Retina (tissue), 1 donor: ENCODE measurements at regions not wholly inside any gene's neighbourhood (a gene's known extent, or its start where the extent isn't known, plus 50 kb on each side); places are given as distances from the start of the nearest gene placed in this dataset.

Source experiments
- DNase-seq: peaks from one replicate; pipeline ENCODE4 v3.0.0-alpha.2; 2016

DNA sequence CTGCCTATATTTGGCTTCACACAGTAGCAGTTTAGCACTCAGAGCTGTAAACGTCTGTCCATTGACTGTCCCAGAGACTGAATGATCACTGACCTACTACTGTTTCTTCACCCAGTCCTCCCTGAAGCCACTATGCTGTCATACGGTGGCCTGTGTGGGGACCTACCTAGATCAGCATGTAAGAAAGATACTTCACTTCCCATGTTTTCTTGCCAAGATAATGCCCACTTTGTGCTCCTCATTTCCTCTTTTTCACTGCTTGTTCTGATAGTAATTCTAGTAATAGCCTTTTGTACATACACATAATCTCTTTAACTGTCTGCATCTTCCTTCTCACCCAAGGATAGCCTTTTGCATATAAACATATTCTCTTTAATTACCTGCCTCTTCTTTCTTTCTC, 109.9 kb upstream of the TIAM2 start:
- no peak for DNase-seq

DNA sequence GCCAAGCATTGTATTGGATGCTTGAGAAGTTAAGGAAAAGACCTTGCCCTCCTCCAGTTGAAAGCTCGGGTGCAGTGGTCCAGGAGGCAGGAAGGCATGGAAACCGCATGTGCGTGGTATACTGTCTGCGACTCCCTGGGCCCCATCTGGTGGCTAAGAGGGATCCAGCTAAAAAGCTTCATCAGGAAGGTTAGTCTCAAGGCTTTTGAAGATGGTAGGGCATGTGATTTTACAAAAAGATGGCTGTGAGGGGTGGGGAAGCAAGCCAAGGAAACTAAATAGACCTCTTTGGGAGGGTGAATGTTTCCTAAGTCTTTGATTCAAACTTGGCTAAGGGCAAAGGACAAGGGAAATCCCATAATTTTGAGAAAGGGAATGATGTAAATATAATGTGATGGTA, 109.1 kb upstream of the TIAM2 start:
- DNase-seq: no peak

DNA sequence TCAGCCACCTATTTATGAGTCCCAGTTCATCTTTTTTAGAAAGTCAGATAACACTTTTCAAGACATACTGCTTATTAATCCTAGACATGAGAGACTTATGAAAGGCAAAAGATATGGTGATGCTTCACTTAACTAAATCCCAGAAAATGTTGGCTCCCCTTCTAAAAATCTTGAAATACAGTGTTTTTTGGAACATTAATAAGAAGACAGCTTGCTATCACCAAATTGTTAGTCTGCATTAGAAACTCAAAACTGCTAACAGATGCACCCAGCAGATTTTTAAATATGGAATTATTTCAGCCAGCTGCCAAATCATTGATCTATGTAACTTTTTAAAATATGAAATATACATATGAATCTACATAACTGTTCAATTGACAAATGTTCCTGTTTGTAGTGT, 108.6 kb upstream of the TIAM2 start:
- no peak for DNase-seq

DNA sequence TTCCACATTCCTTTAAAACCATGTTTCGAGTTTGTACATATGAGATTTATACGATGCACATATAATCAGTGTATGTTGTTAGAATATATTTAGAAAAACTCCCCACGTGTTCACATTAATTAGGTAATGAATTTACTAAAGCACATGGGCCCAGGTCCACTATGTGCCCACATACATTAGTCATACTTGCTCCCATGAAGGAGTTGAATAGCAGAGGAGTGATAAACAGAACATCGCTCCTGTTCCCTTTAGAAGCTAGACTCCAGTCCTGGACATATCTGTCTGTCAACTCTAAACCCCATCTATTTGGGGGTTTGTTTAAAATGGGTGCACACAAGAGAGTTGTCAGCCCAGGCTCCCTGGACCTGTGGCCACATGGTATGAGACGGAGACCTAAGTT, 108.1 kb upstream of the TIAM2 start:
- DNase-seq: no peak

DNA sequence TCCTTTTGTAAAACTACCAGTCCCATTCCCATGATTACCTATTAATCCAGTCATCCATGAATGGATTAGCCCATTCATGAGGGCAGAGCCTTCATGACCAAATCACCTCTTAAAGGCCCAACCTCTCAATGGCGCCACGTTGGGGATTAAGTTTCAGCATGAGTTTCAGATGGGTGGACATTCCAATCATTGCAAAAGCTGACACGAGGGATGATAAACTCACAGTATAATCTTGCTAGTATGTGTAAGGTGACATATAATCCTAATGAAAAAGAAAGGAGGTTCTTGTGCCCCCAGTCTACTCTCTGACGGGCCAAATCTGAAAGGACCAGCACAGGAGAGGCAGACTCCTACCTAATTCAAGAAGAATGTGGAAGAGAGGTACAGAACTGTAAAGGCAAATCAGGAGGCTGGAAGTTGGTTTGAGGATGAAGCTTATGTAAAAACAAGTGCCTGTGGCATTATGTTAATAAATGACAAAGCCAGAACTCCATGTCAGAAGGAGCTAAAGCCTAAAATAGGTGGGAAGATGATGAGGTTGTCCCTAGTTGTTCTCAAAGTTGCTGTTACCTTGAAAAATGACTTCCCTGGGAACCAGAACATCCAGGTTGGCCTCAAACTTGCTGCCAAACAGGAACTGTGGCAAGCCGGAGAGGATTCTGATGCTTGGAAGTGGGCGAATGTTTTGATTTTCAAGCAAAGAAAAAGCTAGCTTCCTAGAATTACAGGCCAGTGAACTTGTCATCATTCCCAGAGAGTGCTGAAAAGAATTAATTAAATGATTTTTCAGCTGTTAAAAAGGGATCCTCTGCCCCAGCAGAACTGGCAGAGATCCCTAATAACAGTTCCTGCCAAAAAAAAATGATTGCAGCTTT, 106.5 kb upstream of the TIAM2 start:
- DNase-seq: no peak

DNA sequence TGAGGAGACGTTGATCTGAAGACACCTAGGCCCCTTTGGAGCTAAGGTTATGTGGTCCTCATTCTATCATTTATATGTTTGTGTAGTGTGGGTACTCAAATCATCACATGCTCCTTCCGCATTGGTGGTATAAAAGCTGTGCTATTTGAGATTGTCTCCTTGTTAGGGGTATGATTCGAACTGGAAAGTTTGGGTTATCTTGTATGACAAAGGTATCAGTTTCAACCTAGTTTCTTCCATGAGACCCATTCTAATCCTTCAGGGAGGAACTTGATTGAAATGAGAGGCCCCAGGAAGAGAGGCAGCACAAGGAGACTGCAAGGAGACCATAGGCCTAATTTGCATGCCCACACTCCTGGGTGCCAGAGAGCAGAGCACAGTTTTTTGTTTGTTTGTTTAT, 104.2 kb upstream of the TIAM2 start:
- no peak for DNase-seq

DNA sequence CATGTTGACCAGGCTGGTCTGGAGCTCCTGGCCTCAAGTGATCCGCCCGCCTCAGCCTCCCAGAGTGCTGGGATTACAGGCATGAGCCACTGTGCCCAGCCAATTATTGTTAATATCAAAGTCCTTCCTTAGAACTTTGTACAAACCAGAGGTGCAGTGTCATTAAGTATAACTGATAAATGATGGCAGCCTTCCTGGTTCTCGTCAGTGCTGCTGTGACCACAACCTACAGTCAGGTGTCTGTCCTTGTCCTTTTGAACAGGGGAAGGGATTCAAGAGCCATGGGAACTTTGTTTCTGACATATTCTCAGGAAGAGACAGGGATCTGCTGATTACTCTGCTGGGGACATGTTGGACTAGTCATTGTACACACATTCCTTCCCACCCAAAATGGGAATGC, 103.2 kb upstream of the TIAM2 start:
- DNase-seq: no peak

DNA sequence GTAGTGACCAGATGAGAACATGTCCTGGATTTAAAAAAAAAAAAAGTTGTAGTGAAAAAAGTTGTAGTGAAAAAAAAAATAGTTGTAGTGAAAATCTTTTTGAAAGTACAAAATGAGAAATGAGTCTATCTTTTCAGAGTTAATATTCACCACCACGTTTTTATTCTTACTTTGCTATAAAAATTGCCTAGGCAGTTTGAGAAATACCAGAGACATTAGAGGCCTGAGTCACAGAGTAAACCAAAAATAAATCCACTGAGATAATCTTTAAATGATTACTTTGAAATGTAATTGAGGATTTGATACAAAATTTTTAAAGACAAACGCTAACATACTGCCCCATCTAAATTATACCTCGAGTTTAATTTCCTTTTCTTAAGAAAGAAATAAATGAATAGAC, 101.2 kb upstream of the TIAM2 start:
- DNase-seq: no peak

DNA sequence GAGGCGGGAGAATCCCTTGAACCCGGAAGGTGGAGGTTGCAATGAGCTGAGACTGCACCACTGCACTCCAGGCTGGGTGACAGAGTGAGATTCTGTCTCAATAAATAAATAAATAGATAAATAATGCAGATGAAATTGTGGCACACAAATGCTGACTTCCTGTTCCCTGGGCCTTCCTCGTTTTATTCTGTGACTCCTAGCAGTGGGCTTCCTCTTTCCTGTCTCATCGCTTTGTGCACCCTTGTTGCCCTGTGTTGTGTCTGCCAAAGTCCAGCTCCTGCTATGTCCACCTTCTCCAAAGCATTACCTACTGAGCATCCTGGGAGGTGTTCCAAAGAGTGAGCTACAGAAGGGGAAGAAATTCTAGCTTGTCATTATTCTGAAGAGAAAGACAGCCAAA, 100.2 kb upstream of the TIAM2 start:
- DNase-seq: no peak

DNA sequence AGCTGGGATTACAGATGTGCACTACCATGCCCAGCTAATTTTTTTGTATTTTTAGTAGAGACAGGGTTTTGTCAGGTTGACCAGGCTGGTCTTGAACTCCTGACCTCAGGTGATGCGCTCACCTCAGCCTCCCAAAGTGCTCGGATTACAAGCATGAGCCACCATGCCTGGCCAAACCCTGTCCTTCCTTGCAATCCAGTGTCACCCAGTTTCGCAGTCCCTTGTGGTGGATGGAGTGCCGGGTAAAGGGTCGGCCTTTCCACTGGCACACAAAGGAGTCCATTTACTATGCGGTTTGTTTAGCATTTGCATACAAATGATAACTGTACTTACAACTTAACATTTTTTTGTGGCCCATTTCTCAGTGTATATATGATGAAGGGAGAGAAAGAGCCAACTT, 99.3 kb upstream of the TIAM2 start:
- no peak for DNase-seq

DNA sequence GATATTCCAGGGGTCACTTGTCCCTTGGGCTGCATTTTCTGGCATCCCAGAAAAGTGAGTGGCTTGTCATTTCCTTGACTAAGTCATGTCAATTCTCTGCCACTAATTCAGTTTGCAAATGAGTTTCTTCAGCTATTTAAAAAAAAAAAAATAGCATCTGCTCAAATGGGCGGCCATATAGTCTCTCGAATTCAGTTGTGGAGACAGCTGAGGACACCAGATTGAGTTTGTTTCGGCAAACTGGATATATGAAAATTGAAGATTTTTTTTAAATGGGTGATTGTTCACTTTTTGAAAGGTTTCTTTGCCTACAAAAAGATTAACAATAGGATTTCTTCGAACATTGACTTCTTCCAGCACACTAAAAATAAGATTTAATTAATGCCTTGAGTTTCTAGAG, 96.3 kb upstream of the TIAM2 start:
- no peak for DNase-seq

DNA sequence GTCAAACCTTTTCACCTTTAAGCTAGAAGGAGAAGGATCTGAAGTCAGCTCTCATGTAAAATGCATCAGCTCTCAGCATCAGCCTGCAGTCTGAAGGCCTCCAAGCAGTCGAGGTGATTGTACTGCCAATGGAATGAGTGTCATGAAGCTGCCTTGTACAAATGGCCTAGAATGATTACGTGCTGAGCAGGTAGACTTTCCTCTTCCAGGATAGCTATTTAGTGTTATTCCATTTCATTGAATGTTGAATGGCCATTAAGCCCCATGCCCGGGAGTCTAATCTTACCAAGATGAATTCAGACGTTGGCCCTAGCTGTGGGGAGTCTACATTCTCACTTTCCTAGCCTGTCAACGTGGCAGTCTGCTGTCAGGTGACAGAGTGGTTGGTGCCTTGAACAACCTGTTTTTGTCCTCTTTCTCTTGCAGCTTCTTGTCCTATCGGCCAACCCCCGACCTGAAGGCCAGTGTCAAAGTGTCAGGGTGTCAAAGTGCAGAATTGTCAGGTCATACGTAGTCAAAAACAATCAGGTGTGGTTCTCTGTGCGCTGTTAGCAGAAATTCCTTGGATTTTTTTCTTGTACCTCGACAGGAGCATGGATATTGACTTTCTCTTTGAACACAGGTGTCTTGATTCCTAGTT, 95.2 kb upstream of the TIAM2 start:
- DNase-seq: no peak

DNA sequence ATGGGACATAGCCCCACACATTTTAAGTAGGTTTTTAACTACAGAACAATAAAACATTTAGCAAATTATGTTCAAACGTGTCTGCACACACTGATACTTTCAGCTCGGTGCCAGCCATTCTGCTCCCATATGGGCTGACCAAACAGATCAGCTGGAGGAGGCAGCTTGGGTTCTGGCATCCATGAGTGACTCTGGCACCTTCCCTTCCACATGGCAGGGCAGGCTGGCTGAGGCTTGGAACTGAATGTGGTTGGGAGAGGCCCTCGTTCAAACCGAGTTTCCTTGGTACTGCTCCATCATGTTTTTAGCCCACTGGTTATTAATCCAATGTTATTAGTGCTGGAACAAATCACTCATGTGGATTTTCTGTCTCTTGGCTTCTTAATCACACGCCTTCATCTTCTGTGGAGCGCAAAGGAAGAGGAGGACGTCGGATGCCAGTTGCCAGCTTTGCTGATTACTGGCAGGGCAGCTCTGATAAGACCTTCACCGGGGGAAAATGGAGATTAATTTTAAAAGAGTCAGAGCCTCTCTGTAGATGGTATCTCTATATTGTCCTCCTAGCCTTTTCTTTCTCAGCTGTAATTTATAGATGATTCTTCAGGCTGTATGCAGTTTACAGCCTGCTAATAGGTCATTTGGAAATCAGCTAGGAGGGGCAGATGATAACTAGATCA, 93.1 kb upstream of the TIAM2 start:
- DNase-seq: no peak

DNA sequence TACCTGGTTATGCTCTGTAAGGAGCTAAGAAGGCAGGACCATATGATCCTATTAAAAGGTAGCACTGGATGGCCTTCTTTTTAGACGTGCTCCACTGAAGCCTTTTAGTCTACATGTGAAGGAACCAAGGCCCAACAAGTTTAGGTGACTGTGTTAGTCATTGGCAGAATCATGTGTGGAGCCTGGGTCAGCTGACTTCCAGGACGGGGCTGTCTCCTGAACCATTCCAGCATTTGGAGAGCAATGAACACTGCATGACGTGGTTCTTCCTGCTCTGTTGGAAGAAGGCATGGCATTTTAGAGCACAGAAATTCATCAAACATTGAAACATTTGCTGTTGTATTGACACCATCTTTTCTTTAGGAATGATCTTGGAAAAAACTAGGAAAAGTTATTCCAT, 87.8 kb upstream of the TIAM2 start:
- no peak for DNase-seq

DNA sequence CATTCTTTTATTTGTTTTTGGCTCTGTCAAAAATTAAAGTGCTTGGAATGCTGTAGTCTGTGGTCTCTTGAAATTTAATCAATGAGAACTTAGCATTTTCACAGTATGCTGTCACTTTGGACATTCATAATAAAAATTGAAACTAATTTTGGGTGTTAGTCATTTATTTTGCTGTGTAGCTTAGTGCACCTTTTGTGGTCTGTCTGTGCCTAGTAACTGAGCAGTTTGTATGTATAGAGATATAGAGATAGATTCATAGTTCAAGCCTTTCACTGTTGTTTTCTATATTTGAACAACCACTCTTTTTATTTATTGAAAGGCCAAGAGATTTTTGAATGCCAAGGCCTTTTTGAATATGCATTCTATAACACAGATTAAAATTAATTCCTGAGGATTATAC, 86.4 kb upstream of the TIAM2 start:
- DNase-seq: no peak

DNA sequence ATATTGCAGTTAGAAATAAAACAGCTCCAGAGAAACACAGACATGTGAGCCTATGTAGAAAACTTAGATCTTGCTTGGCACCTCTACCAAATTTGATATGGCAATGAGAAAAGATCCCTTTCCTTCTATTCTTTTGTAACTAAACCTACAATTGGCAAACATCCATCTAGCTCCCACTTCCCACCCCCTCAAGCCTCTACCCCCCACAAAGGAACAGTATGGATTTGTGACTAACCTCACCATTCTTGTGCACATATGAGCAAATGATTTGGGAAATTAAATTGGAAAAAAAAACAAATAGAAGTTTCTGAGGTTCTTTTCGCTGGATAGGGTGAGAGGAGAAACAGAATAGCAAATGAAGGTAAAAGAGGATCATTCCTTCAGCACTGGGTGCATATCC, 85.8 kb upstream of the TIAM2 start:
- DNase-seq: no peak

DNA sequence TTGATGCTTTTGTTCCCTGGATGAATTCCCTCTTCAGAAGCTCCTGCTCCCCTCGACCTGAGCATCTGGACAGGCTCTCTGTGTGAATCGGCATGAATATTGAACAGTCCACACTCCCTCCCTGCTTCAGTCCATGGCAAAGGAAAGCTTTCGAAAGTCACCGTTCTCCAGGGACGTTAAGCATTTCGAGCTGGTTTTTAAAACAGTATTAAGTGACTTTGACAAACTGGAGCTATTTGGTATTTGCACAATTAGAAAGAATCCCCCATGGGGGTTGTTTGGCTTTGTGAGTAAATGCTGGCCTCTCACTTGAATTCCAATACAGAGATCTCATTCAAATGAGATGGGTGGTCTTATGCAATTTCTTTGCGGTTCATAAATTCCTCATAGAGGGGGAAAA, 85.3 kb upstream of the TIAM2 start:
- no peak for DNase-seq

DNA sequence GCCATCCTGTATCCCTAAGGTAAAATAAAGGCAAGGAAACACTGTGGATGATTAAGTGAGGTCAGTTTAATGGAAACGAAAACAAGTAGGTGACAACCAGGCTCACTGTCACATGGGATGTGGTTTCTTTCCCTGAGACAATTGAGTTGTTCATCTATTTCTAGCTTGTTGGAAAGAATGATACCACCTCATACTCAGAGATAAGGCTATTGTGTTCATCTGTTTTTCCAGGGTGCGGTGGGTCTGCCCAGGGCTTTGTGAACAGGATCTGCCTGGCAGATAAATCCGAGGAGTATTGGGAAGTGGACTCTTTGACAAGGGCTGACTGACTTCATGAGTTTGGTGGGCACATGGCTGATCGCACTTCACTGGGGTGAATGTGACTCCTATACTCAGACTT, 80.8 kb upstream of the TIAM2 start:
- DNase-seq: no peak

DNA sequence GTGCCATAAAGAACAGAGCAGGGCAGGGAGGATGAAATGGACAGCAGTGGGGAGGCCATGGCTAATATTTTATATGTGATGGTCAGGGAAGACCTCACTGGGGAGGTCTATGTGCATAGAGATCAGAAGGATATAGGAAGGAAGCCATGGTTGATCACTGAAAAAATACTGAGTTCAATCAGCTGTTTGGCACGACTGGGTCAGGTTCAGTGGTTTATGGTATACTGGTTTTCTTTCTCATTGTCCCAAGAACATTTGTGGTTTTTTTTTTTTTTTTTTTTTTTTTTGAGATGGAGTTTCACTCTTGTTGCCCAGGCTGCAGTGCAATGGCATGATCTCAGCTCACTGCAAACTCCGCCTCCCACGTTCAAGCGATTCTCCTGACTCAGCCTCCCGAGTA, 78.3 kb upstream of the TIAM2 start:
- no peak for DNase-seq

DNA sequence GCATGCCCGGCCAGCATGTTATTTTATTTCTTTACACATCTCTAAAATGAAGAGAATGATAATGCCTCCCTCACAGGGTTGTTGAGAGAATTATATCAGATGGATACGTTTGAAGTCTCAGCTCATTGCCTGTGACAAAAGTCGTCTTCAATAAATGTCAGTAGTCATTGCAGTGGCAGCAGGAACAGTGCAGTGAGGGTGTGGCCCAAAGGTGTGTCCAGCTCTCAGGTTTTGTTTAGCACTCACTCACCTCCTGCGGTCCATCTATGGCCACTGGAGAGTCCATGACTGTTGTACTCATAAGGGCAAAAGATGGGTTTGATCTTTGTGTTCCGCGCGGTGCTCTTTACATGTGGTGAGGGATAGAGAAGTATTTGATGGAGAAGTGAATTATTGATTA, 77.2 kb upstream of the TIAM2 start:
- no peak for DNase-seq

DNA sequence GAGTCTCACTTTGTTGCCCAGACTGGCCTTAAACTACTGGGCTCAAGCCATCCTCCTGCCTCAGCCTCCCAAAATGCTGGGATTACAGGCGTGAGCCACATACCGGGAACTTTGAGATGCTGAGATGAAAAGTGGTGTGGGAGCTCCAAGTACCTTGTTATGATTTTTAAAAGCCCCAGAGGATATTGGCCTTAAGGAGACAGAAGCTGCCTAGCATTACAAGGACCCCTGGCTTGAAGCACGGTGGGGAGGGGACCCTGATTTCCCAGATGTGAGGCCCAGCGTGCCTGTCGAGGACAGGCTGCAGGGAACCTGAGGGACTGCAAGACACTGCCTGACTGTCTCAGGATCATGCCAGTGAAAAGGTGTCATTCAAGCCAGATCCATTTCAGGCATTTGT, 75.3 kb upstream of the TIAM2 start:
- no peak for DNase-seq

DNA sequence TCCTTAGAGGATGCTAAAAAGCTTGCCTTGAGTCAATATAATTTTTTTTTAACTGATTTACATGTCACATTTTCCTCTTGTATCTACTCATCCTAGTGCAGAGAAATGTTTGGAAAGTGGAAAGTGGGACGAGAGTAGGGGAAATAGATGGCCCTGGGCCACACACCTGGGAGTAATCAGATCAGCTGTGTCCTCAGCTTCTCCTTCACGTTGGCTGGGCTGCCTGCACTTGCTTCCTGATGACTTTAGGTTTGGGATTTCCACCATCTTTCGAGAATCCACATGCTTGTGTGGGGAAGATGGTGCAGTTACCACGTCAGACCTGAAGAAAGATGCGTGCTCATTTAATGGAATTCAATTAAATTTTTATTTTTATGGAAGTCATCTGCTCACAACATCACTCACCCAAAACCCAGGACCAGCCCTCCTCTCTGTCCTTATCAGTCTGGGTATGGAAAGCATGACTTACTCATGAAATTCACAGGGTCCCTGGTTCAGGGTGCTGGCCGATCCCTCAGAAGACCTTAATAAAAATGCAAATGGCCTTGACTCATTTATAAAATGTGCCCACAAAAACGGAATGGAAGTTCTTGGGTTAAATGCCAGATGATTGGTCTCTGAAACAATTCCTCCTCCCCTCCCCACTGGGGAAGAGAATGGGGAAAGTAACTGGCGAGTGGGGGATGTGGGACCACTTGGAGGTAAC, 74.5 kb upstream of the TIAM2 start:
- no peak for DNase-seq

DNA sequence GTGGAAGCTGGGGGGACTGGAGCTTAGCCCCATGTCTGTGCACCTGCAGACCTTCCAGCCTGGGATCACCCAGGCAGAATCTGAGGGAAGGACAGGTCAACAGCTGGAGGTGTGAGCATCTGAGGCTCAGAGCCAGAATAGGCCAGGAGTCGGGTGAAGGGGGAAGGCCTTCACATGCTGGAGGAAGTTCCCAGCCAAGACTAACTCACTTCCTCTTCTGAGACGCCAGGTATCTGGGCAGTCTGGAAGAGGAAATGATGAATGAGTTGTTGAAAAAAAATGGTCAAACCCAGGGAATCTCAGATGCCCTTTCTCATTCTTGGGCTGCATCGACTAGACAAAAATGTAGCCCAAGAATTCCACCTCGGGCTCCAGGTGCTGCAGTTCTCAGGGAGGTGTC, 73.6 kb upstream of the TIAM2 start:
- DNase-seq: no peak
